ACHN (cell line): ENCODE measurements at regions not wholly inside any gene's neighbourhood (a gene's known extent, or its start where the extent isn't known, plus 50 kb on each side); places are given as distances from the start of the nearest gene placed in this dataset.

ENCODE experiments used
- DNase-seq: peaks from one replicate; pipeline ENCODE4 v3.0.0-alpha.2; 2015
- in situ Hi-C: cut with HindIII; loops from 2 replicates; pipeline ENCODE4 v1.10.0; 2017; ENCODE audit warnings: low sequenced_read_pairs, low pct_ligation_motif_present, low pct_unique_long_range_greater_than_20kb

DNA sequence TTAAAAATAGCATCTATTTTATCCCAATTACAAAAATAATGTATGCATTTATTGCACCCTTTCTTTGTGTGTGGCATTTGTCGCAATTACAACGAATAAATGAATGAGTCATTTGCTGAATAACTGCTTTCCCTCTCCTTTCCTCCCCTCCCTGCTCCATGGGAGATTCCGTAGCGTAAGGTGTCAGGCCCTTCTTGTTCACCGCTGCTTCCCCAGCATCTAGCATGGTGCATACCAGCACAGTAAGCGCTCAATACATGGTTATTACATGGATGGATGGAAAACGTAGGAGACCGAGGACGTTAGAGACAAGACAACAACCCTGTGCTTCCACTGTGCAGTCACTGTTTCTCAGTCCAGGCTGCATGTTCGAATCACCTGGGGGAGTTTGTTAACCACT lies 336.0 kb upstream of the EEF2KMT start:
- no peak for DNase-seq
- in situ Hi-C loops: no loop called here

DNA sequence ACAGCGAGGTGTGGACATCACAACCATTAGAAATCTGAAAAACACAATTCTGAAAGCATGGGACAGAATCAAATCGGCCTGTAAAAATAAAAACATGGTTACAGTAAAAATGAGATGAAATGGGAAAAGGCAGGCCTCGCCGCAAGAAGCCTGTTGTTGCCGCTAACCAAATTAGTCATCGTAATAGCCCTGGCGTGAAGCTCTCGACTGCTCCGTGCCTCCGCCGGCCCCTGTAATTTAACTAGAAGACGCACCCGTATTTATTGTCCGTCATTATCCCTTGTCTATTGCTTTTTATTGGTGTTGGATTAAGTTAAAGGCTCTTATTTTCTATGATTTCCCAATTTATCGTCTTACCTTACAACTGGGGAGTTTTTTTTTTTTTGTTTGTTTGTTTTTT lies 334.6 kb upstream of the EEF2KMT start:
- DNase-seq: no peak

DNA sequence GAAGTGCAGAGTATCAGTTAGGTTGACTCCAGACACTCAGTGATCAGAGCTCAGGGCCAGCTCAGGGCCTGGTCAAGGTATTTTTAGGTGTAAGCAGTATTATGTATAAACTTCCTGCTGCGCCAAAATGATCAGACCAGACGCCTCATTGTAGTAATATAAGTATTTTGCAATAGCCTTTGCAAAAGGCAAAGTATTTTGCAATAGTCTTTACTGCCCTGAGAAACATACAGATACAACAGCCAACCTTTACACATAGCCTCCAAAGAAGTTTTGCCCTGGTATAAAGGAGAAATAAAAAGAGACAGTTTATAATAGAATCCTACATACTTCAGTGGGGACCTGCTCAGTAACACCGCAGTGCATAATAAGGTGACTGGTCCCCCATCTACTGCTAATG lies 333.0 kb upstream of the EEF2KMT start:
- in situ Hi-C loops: no loop called here
- DNase-seq: no peak

More for the DNA sequence above, 334.6 kb upstream of the EEF2KMT start:
- in situ Hi-C loops: no loop called here

DNA sequence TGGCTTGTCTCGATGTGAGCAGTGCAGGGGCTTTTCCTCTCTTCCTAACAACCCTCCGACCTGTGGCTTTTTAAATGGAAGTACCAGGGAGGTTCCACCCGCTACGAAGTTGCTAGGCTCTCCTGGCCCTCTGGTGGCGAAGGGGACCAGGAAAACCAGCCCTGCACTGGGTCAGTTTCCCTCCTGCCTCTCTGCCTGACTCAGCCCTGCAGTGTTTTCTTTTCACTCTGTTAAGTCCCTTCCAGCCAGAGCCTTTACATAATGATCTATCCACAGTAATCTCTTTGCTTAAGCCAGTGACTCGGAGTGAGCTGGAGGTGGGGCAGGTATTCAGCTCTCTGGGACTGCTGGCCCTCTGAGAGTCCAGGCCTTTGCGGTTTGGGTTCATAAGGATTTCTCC lies 331.3 kb upstream of the EEF2KMT start:
- no peak for DNase-seq
- in situ Hi-C loops: no loop called here

DNA sequence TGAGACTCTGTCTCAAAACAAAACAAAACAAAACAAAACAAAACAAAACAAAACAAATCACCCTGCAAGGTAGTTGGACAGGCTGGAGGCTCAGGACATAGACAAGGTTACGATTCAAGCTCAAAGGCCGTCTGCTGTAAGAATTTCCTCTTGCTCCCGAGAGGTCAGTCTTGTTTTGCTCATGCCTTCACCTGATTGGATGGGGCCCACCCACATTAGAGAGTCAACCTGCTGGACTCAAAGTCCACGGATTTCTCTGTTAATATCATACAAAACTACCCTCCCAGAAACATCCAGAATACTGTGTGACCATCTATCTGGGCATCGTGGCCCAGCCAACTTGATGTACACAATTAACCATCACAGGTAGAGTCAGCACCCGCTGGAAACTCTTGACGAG lies 330.0 kb upstream of the EEF2KMT start:
- no peak for DNase-seq
- in situ Hi-C loops: no loop called here

DNA sequence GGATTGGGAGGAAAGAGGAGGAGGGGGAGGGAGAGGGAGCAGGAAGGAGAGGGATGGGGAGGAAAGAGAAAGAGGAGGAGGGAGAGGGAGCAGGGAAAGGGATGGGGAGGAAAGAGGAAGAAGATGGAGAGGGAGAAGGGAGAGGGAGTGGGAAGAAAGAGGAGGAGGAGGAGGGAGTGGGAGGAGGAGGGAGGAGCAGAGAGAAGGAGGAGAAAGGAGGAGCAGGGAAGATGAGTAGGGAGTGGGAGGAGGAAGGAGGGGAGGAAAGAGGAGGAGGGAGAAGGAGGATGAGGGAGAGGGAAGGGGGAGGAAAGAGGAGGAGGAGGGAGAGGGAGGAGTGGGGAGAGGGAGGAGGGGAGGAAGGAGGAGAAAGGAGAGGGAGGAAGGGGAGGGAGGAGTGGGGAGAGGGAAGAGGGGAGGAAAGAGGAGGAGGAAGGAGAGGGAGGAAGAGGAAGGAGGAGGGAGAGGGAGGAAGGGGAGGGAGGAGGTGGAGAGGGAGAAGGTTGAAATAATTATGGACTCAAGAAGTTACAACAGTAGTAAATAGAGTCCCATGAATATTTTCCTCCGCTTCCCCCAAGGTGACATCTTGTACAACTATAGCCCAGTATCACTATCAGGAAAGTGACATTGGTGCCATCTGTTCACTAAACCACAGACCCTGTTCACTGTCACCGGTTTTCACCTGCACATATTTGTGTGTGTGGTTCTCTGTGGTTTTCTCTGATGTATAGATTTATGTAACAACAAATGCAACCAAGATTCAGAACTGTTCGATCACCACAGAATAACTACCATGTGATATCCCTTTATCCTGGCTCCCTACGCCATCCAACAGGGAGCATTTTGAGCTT lies 325.3 kb upstream of the EEF2KMT start:
- no peak for DNase-seq
- in situ Hi-C loops: no loop called here

DNA sequence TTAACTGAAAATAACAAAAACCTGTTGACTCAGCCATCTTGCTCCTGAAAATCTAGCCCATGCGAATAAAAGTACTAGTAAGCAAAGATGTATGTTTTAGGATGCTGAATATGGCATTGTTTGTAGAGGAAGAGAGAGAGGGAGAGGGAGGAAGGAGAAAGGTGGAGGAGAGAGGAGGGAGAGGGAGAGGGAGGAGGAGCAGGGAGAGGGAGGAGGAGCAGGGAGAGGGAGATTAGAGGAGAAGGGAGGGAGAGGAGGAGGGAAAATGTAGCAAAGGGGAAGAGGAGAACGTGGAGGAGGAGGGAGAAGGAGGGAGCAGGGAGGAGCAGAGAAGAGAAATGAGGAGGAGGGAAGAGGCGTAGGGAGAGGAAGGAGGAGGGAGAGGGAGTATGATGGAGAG lies 324.5 kb upstream of the EEF2KMT start:
- no peak for DNase-seq
- in situ Hi-C loops: no loop called here

DNA sequence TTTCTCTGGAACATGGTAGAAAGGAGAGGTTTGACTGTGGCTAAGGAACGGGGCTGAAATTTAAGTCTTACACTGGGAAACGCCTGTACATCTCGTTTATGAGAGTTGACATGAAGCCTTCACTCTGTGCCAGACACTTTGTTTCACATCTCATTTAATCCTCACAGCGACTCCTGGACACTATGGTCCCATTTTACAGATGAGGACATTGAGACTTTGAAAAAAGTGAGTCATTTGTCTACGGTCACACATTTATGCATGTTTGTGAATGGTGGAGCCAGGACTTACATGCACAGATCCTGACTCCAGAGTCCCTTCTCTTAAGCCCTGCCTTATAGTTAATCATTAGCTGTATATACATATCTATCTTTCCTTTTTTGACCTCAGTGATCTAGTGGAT lies 318.4 kb upstream of the EEF2KMT start:
- DNase-seq: no peak
- in situ Hi-C loops: no loop called here

DNA sequence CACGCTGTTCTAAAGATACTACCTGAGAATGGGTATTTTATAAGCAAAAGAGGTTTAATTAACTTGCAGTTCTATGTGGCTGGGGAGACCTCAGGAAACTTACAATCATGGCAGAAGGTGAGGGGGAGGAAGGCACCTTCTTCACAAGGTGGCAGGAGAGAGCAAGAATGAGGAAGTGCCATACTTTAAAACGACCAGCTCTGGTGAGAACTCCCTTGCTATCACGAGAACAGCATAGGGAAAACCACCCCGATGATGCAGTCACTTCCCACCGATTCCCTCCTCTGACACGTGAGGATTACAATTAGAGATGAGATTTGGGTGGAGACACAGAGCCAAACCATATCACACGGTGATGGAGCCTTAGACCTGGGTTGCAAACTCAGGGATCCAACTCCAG lies 317.5 kb upstream of the EEF2KMT start:
- in situ Hi-C loops: no loop called here
- no peak for DNase-seq

DNA sequence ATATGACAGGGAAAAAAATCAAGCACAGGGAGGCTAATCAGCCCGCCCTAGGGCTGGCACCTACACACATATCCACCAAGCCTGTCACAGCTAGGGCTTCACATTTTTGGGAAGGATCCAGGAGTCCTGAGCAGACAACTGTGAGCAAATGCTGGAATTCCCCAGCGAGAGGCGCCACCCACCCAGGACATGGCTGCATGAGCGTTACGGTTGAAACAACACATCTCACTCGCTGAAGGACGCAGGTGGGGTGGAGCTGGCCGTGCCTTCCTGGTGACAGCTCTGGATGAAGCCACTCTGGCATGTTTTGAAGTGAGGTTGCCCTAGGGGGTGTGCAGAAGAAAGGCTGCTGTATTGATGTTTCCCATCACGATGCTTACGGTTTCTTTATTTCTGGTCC lies 315.1 kb upstream of the EEF2KMT start:
- DNase-seq: no peak
- in situ Hi-C loops: no loop called here

DNA sequence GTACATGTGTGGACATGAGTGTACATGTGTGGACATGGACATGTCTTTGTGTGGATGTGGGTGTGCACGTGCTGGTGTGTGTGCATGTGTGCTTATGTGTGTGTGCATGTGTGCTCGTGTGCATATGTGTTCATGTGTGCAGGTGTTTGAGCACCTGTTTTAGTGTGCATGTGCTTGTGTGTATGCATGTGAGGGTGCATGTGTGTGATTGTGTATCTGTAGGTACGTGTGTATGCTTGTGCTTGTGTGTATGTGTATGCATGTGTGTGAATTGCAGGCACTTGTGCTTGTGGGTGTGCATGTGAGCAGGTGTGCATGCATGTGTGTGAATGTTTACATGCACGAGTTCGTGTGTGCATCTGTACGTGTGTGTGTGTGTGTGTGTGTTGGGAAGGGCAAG lies 300.6 kb upstream of the EEF2KMT start:
- in situ Hi-C loops: no loop called here
- DNase-seq: no peak

DNA sequence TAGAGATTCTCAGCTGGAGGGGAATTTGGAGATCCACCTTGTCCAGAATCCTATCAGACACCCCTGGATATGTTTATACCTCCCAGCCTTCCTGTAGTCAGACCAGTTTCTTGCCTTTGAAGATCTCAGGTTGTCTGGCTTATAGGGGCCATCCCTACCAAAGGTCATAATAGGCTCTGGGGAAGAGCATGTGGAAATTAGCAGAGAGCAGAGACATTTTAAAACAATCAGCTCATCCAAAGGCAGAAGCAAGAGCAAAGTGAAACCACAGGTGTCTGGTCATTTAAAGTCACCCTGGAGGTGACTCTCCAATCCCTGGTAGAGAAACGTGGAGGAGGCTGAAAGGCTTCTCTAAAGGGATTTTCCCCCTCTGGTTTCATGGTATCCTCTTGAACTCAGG lies 299.3 kb upstream of the EEF2KMT start:
- in situ Hi-C loops: no loop called here
- no peak for DNase-seq

DNA sequence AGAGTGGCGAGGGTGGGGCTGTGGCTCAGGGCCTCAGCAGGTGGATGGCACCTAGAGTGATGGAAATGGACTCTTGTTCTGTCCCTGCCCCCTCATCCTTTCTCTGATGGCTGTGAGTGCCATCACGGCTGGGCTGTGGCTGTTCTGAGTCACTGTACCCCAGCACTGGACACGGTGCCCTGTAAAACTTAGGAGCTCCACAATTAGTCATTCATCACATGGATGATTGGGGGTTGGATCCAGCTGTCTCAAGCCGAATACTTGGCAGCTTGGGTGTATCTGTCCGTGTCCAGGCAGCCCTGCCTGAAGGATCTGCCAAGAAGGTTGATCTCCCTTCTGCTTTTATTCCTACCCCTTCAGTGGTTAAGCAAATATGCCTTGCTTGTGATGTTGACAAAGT lies 295.5 kb upstream of the EEF2KMT start:
- in situ Hi-C loops: no loop called here

DNA sequence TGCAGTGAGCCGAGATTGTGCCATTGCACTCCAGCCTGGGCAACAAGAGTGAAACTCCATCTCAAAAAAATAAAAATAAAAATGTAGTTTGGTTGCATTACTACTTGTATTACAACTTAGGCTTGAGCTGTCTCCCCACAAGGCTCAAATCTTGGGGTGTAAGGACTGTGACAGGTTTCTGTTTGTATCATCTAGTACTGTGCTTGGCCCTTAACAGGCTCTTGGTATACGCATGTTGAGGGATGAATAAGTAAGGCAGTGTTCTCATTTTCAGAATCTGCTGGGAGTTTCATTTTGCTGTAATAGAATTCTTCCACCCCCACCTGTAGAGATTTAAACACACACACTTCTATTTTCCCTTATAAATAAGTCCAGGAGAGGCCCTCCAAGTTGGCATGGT lies 289.4 kb upstream of the EEF2KMT start:
- in situ Hi-C loops: no loop called here
- DNase-seq: no peak

More for the DNA sequence above, 295.5 kb upstream of the EEF2KMT start:
- DNase-seq: no peak

DNA sequence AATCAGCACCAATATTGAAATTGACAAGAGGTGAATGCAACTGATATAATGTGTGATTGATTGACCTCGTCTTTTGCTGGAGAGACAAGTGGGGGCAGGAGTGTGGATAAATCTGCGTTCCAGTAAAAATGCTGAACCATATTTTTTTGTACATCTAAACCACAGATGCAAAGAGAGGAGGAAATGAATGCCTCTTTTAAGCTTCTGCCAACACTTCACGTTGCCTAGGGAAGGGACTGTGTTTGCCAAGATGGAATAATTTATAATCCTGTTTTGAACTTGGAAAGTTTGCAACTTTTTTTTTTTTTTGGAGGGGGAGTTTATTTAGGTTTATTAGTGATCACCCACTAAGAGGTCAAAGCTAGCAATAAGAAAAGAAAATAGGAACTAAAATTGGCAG lies 288.2 kb upstream of the EEF2KMT start:
- in situ Hi-C loops: no loop called here

DNA sequence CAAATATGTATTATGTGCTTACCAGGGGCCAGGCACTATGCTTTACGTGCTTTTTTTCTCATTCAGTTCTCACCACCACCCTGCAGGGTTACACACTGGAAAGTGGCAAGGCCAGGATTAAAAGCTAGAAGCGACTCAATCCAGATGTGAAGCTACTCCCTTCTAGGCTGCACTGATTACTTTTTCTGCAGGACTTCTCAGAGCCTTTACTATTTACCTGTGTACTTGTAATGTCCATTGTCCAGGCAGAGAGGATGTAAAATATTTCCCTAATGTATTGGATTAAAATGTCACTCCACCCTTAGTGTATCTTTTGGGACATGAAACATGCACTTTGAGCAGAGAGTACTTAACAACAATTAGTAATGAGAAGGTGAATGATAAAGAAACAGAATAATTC lies 287.5 kb upstream of the EEF2KMT start:
- in situ Hi-C loops: no loop called here

More for the DNA sequence above, 288.2 kb upstream of the EEF2KMT start:
- DNase-seq: no peak

DNA sequence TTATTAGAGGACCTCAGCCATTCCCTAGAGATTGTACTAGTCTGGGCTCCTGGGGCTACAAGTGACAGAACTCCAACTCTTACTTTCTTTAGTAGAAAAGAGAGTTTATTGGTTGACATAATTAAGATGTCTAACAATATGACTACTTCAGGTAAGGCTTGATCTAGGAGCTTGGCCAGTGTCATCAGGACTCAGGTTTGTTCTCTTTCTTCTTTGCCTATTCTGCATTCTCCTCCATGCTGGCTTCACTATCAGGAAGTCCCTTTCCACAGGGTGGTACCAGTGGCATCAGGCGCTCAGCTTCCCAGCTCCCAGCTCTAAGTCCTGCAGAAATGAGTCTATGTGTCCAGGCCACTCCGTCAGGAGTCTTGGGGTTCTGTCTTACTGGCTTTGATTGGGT lies 286.1 kb upstream of the EEF2KMT start:
- no peak for DNase-seq
- in situ Hi-C loops: no loop called here

More for the DNA sequence above, 287.5 kb upstream of the EEF2KMT start:
- no peak for DNase-seq

DNA sequence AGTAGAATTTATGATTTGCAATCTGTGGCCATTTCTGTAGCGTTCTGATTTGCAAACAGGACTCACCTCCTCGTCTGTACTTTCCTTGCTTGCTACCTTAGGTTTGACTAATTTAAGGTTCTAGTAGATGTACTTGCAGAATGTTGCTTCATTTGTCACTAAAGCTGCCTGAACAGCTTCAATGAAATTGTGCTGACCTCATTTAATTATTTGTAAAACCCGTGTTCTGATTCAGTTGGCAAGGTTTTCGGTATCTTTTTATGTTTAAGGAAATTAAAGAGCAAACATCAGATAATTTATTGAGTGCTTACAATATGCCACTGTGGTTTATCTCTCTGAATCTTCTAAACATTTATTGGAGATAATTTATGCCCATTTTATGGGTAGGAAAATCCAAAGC lies 284.9 kb upstream of the EEF2KMT start:
- DNase-seq: no peak
- in situ Hi-C loops: no loop called here

DNA sequence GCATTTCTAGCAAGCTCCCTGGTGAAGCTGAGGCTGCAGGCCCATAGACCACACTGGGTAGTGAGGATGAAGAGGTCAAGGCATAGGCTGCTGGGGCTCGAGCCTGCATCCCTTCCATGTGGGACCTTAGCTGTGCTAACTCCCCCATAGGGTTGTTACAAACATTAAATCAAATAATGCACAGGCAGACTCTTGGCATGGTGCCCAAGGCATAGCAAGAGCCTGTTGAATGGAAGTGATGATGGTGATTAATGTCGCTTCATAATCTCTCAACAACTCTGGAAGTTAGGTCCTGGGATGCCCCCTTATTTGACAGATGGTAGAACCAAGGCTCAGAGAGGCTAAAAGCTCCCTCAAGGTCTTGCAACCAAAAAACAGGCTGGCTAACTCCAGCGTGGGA lies 283.9 kb upstream of the EEF2KMT start:
- in situ Hi-C loops: no loop called here
- DNase-seq: no peak

DNA sequence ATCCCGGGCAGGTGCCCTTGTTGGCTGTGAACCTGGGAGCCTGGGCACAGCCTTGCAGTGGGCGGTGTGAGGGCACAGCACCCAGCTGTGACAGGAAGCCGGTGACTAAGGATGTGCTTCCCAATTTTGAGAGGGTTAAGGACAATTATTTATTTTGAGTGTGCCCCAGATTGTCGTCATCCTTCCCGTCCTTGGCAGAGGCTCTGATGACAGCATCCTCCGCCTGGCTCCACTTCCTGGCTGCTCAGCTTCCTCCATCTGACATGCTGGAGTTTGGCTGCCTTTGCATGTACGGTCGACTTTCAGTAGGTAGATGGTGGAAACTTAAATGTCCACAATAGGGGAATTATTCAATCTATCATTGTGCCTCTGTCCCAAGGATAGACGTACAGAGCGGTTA lies 282.4 kb upstream of the EEF2KMT start:
- no peak for DNase-seq
- in situ Hi-C loops: no loop called here

DNA sequence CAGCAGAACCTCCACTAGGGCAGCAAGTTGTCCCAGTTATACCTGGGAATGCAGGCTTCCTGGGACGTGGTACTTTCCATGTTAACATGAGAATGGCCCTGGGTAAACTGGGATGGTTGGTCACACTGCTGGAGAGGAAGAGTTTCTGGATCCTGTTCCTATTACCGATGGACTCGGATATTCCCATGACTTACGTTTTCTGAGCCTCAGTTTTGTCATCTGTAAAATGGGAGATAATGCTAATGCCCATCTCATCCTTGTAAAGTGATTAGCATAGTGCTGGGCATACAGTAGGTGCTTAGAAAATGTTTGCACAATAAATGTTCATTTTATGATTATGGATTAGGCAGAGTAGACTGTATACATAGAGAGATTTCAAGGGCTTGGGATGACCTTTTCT lies 280.9 kb upstream of the EEF2KMT start:
- DNase-seq: no peak
- in situ Hi-C loops: no loop called here
